HCT116 (cell line): ENCODE measurements at regions not wholly inside any gene's neighbourhood (a gene's known extent, or its start where the extent isn't known, plus 50 kb on each side); places are given as distances from the start of the nearest gene placed in this dataset.

Experiments
- ATF3 ChIP-seq: IDR thresholded peaks from 2 replicates; pipeline ENCODE4 v1.6.1; 2012
- ELF1 ChIP-seq: IDR thresholded peaks from 2 replicates; pipeline ENCODE4 v1.6.1; 2012; ENCODE audit warnings: low read depth, borderline replicate concordance
- EZH2phosphoT487 ChIP-seq: fragments of 200-600 bp; IDR thresholded peaks from 2 replicates; pipeline ENCODE4 v1.6.1; 2018; ENCODE audit warnings: antibody characterized with exemption, borderline replicate concordance
- POLR2A ChIP-seq: IDR thresholded peaks from 2 replicates; pipeline ENCODE4 v1.7.0; 2011; ENCODE audit warnings: borderline replicate concordance; ENCODE audit not compliant: insufficient read depth, insufficient read length; ENCODE audit errors: extremely low read depth
- POLR2AphosphoS5 ChIP-seq: IDR thresholded peaks from 2 replicates; pipeline ENCODE4 v1.6.1; 2011; ENCODE audit warnings: mild to moderate bottlenecking, low read depth, low read length, moderate library complexity
- REST ChIP-seq: IDR thresholded peaks from 2 replicates; pipeline ENCODE4 v1.6.1; 2012; ENCODE audit warnings: low read depth
- SIN3A ChIP-seq: IDR thresholded peaks from 2 replicates; pipeline ENCODE4 v1.6.1; 2012; ENCODE audit warnings: low read depth
- TCF7L2 ChIP-seq: IDR thresholded peaks from 2 replicates; pipeline ENCODE4 v1.7.0; 2011; ENCODE audit warnings: borderline replicate concordance, inconsistent platforms; ENCODE audit not compliant: insufficient read depth, insufficient read length; ENCODE audit errors: extremely low read depth
- YY1 ChIP-seq: IDR thresholded peaks from 2 replicates; pipeline ENCODE4 v1.6.1; 2011; ENCODE audit warnings: low read length, low read depth, moderate library complexity, mild to moderate bottlenecking; ENCODE audit not compliant: insufficient replicate concordance; ENCODE audit errors: extremely low read depth
- TF ChIP-seq, protein P1 (sequence below), 3 experiments: fragments of 200-600 bp in 1 of 3; sonication (generic) in 1 of 3; IDR thresholded peaks in 2 of 3; conservative IDR thresholded peaks in 1 of 3; 2 replicates each; pipeline ENCODE4 v1.5.1; 2012 to 2017; ENCODE audit warnings: low read depth in 2 of 3, low read length in 2 of 3, antibody characterized with exemption in 1 of 3, borderline replicate concordance in 1 of 3, control low read depth in 1 of 3, mild to moderate bottlenecking in 1 of 3, mixed read lengths in 1 of 3, mixed run types in 1 of 3, moderate library complexity in 1 of 3; ENCODE audit not compliant: insufficient read depth in 1 of 3
- TF ChIP-seq, protein P2 (sequence below): IDR thresholded peaks from 2 replicates; pipeline ENCODE4 v1.6.1; 2012

GRCh38 chr17:13181683-13182082, 163.9 kb upstream of the ELAC2 start:
- TF ChIP-seq, protein P1, sequence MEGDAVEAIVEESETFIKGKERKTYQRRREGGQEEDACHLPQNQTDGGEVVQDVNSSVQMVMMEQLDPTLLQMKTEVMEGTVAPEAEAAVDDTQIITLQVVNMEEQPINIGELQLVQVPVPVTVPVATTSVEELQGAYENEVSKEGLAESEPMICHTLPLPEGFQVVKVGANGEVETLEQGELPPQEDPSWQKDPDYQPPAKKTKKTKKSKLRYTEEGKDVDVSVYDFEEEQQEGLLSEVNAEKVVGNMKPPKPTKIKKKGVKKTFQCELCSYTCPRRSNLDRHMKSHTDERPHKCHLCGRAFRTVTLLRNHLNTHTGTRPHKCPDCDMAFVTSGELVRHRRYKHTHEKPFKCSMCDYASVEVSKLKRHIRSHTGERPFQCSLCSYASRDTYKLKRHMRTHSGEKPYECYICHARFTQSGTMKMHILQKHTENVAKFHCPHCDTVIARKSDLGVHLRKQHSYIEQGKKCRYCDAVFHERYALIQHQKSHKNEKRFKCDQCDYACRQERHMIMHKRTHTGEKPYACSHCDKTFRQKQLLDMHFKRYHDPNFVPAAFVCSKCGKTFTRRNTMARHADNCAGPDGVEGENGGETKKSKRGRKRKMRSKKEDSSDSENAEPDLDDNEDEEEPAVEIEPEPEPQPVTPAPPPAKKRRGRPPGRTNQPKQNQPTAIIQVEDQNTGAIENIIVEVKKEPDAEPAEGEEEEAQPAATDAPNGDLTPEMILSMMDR (IDR thresholded peaks at IDR 0.05 in 2 of 3, conservative IDR thresholded peaks at IDR 0.05 in 1 of 3; ENCODE audit: borderline replicate concordance in 1 of 3, insufficient read depth in 1 of 3, low read depth in 2 of 3, low read length in 2 of 3) = no peak
- TF ChIP-seq POLR2AphosphoS5 (no peak), POLR2A (no peak), TCF7L2 (no peak), YY1 (no peak), ATF3 (no peak), ELF1 (no peak), REST (no peak), EZH2phosphoT487 (no peak), SIN3A (no peak)
- TF ChIP-seq, protein P2, sequence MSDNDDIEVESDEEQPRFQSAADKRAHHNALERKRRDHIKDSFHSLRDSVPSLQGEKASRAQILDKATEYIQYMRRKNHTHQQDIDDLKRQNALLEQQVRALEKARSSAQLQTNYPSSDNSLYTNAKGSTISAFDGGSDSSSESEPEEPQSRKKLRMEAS = no peak
